Skeletal muscle satellite cell (primary cell): ENCODE measurements at regions not wholly inside any gene's neighbourhood (a gene's known extent, or its start where the extent isn't known, plus 50 kb on each side); places are given as distances from the start of the nearest gene placed in this dataset.

Source experiments
- H3K27me3 ChIP-seq: 2 replicates; pipeline ENCODE4 v1.7.0; 2013; ENCODE audit warnings: low read length; ENCODE audit not compliant: control insufficient read depth, insufficient read depth
- H3K36me3 ChIP-seq: 2 replicates; pipeline ENCODE4 v1.7.0; 2013; ENCODE audit warnings: mild to moderate bottlenecking, control low read depth, low read length; ENCODE audit not compliant: insufficient read depth
- H3K4me1 ChIP-seq: 2 replicates; pipeline ENCODE4 v1.7.0; 2013; ENCODE audit warnings: low read length; ENCODE audit not compliant: control insufficient read depth, insufficient read depth
- H3K4me2 ChIP-seq: 2 replicates; pipeline ENCODE4 v1.7.0; 2013; ENCODE audit warnings: mild to moderate bottlenecking, low read length
- H3K4me3 ChIP-seq: 2 replicates; pipeline ENCODE4 v1.7.0; 2013; ENCODE audit warnings: low read length
- H3K9ac ChIP-seq: 2 replicates; pipeline ENCODE4 v1.7.0; 2013; ENCODE audit warnings: mild to moderate bottlenecking, low read depth, low read length, moderate library complexity
- H3K9me3 ChIP-seq: replicated peaks from 2 replicates; pipeline ENCODE4 v1.7.0; 2013; ENCODE audit warnings: mild to moderate bottlenecking, control low read depth, low read length

DNA sequence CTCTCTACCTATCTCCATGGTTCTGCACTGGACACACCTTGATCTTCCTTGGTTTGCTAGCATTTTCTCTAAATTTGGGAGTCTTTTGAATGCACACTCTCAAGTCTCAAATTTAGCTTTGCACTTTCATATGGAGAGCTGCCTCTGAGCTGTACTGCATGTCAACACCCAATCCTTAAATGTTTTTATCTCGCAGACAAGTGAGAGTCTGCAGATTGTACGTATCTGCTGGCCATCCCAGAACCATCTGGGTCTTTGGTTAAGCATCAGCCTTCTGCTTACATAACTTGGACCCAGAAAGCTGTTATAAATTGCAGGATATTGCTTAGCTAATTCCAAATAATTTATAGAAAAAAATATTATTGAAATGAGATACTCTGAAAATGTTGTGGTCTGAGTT lies 111.4 kb upstream of the GRAMD2B start:
- Histone ChIP-seq H3K4me1 (no peaks in the 10 kb centered on the region), H3K9ac (no peak overlapping the region), H3K36me3 (no peaks in the 10 kb centered on the region), H3K4me2 (no peak overlapping the region), H3K27me3 (peaks cover 4% of the 10 kb centered on the region), H3K4me3 (no peak overlapping the region), H3K9me3 (no peaks in the 10 kb centered on the region)

- H3K4me2 ChIP-seq: no peak overlapping the region
- no peak overlapping the region for H3K4me3 ChIP-seq
- H3K9me3 ChIP-seq: no peaks in the 10 kb centered on the region
- H3K36me3 ChIP-seq: no peaks in the 10 kb centered on the region
- peaks cover 12% of the 10 kb centered on the region for H3K27me3 ChIP-seq
- H3K9ac ChIP-seq: no peak overlapping the region
- H3K4me1 ChIP-seq: no peaks in the 10 kb centered on the region
Measured at GRCh38 chr5:126315341-126315740, 107.9 kb upstream of the GRAMD2B start.

- H3K36me3 ChIP-seq: no peaks in the 10 kb centered on the region
- no peak overlapping the region for H3K9ac ChIP-seq
- H3K4me1 ChIP-seq: no peaks in the 10 kb centered on the region
- H3K9me3 ChIP-seq: no peaks in the 10 kb centered on the region
- H3K27me3 ChIP-seq: no peaks in the 10 kb centered on the region
- no peak overlapping the region for H3K4me3 ChIP-seq
- H3K4me2 ChIP-seq: no peak overlapping the region
Measured at GRCh38 chr5:126332326-126332725, 90.9 kb upstream of the GRAMD2B start.

- Histone ChIP-seq H3K4me2 (no peak overlapping the region), H3K9ac (no peak overlapping the region), H3K36me3 (no peaks in the 10 kb centered on the region), H3K4me1 (peaks cover 4% of the 10 kb centered on the region), H3K4me3 (no peak overlapping the region), H3K9me3 (no peaks in the 10 kb centered on the region), H3K27me3 (no peaks in the 10 kb centered on the region)
Measured at GRCh38 chr5:126334760-126335159, 88.4 kb upstream of the GRAMD2B start.

DNA sequence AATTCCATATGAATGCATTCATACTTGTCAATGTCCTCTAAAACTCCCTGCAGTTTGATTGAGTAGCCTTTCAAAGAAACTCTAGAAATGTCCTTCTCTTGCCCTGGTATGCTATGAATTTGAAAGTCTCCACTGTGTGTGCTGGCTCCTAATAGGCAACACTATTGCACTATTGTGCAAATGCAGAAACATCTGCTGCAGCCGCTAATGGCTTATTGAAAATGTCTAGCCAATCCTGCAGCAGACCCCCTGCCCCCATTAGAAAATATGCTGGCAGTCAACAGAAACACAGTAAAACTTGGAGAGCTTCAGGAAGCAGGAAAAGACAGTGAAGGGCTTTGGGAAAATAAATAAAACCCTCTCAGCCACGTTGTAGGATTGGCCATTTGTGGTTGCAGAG lies 87.3 kb upstream of the GRAMD2B start:
- Histone ChIP-seq H3K27me3 (no peaks in the 10 kb centered on the region), H3K4me1 (peaks cover 4% of the 10 kb centered on the region), H3K36me3 (no peaks in the 10 kb centered on the region), H3K4me3 (no peak overlapping the region), H3K4me2 (no peak overlapping the region), H3K9ac (no peak overlapping the region), H3K9me3 (no peaks in the 10 kb centered on the region)

- H3K27me3 ChIP-seq: no peaks in the 10 kb centered on the region
- no peak overlapping the region for H3K4me3 ChIP-seq
- H3K9ac ChIP-seq: no peak overlapping the region
- H3K36me3 ChIP-seq: no peaks in the 10 kb centered on the region
- H3K9me3 ChIP-seq: no peaks in the 10 kb centered on the region
- peaks cover 4% of the 10 kb centered on the region for H3K4me1 ChIP-seq
- no peak overlapping the region for H3K4me2 ChIP-seq
Measured at GRCh38 chr5:126338635-126339034, 84.6 kb upstream of the GRAMD2B start.

GRCh38 chr5:126339215-126339805 lies 83.9 kb upstream of the GRAMD2B start:
- Histone ChIP-seq H3K9me3 (no peaks in the 10 kb centered on the region), H3K9ac (no peak overlapping the region), H3K36me3 (no peaks in the 10 kb centered on the region), H3K4me3 (no peak overlapping the region), H3K4me2 (no peak overlapping the region), H3K4me1 (peaks cover 4% of the 10 kb centered on the region), H3K27me3 (no peaks in the 10 kb centered on the region)

GRCh38 chr5:126341906-126342630 lies 81.1 kb upstream of the GRAMD2B start:
- Histone ChIP-seq H3K4me1 (peaks cover 4% of the 10 kb centered on the region), H3K4me3 (no peak overlapping the region), H3K36me3 (no peaks in the 10 kb centered on the region), H3K9ac (no peak overlapping the region), H3K9me3 (no peaks in the 10 kb centered on the region), H3K27me3 (no peaks in the 10 kb centered on the region), H3K4me2 (no peak overlapping the region)

DNA sequence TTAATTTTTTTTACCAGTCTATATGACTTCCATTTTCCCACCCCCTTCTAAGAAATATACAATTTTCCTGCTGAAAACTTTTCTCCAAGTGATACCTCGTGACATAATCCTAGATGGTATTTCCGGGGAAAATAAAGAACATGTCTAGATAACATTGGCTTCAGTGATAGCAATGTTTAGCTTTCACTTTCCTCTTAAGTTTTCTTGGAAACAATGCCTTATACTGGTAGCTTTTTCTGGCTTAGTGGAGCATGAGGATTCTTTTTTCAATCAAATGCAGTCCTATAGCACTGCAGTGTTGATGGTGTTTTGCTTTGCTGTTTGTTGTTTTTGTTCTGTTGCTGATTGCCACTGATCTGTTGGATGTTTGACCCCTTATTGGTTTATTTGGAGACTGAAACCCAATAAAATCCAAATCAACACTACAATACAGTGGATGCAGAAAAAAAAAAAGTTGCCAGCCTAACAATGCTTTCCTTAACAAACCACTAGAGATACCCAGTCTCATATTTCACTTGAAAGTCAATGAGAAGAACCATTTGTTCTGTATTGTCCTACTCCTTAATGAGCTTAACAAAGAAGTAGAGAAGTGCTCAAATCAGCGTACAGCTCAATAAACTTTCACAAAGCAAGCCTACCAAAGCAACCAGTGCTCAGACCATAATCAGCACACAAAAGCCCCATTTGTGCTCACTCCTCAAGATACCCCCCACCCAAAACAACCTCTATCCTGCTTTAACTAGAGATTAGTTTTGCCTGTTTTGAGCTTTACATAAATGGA lies 74.2 kb upstream of the GRAMD2B start:
- no peak overlapping the region for H3K4me2 ChIP-seq
- no peaks in the 10 kb centered on the region for H3K9me3 ChIP-seq
- no peak overlapping the region for H3K4me3 ChIP-seq
- no peaks in the 10 kb centered on the region for H3K36me3 ChIP-seq
- no peaks in the 10 kb centered on the region for H3K27me3 ChIP-seq
- peaks cover 28% of the 10 kb centered on the region for H3K4me1 ChIP-seq
- H3K9ac ChIP-seq: no peak overlapping the region

GRCh38 chr5:126351153-126351552 lies 72.1 kb upstream of the GRAMD2B start:
- no peaks in the 10 kb centered on the region for H3K9me3 ChIP-seq
- no peaks in the 10 kb centered on the region for H3K36me3 ChIP-seq
- no peak overlapping the region for H3K9ac ChIP-seq
- H3K4me2 ChIP-seq: no peak overlapping the region
- H3K4me1 ChIP-seq: peaks cover 40% of the 10 kb centered on the region
- no peak overlapping the region for H3K4me3 ChIP-seq
- H3K27me3 ChIP-seq: no peaks in the 10 kb centered on the region

GRCh38 chr5:126354012-126354857 lies 69.0 kb upstream of the GRAMD2B start:
- peaks cover 40% of the 10 kb centered on the region for H3K4me1 ChIP-seq
- H3K9ac ChIP-seq: peak overlapping the region; percentile 86
- no peaks in the 10 kb centered on the region for H3K9me3 ChIP-seq
- peak overlapping the region; percentile 80 for H3K4me2 ChIP-seq
- H3K36me3 ChIP-seq: no peaks in the 10 kb centered on the region
- no peaks in the 10 kb centered on the region for H3K27me3 ChIP-seq
- H3K4me3 ChIP-seq: peak overlapping the region; percentile 60
